ENCODE measurements at regions not wholly inside any gene's neighbourhood (a gene's known extent, or its start where the extent isn't known, plus 50 kb on each side); places are given as distances from the start of the nearest gene placed in this dataset.

DNA sequence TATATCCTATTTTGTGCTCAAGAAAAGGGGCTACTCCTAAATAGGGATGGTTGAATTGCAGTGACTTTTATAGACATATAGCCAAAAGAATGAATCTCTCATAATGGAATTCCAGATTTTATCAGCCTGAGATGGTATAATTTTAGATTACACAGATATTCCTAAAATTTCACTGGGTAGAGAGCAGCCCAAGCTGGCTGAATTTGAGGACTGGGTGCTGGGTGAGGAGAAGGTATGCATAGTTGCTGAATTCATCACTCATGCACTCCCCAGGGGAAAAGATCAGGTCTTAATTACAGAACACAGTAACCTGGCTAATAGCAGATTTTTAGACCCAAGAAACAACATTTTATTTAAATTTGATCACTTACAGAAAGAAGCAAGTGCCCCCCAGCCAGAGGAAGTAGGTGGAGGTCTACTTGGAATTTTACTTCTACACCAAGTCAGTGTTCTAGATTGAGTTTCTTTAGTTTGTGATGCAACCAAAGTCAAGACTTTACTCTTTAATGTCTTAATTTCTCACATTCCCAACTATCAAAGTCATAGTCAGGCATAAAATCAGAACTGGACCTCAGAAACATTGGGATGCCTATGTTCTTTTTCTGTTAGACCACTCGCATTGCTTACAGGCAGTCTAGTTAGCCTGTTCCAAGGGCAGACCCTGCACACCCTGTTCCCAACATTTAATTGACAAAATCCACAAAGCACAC lies 337.4 kb upstream of the PODXL start:
- FAIRE-seq (no peak), ATAC-seq (no peak), DNase-seq (ENCODE audit: extremely low read depth in 1 of 4, low spot score in 3 of 4) (no peak)
- intact Hi-C loops (cut with micrococcal nuclease) (no loop called here), in situ Hi-C loops (cut with MboI) (no loop called here)
- Histone ChIP-seq H3K79me2 (ENCODE audit: control insufficient read depth, insufficient read depth, low read length) (no peaks in the 10 kb centered on the region), H3K4me1 (replicated peaks in 1 of 2; ENCODE audit: control insufficient read depth in 2 of 2, insufficient read depth in 2 of 2, low read length in 2 of 2) (no peaks in the 10 kb centered on the region), H3K9me1 (ENCODE audit: control insufficient read depth, insufficient read depth, low read length) (no peaks in the 10 kb centered on the region), H3K36me3 (ENCODE audit: control insufficient read depth, insufficient read depth, low read length) (no peaks in the 10 kb centered on the region), H3K9me3 (replicated peaks; ENCODE audit: control insufficient read depth, insufficient read depth, low read depth, low read length) (no peaks in the 10 kb centered on the region), H3K4me2 (ENCODE audit: insufficient read depth, low read length) (no peak overlapping the region), H3K9ac (ENCODE audit: insufficient read depth in 1 of 2, low read depth in 2 of 2, low read length in 2 of 2) (no peak overlapping the region), H3K4me3 (no peak overlapping the region), H4K20me1 (replicated peaks; ENCODE audit: control insufficient read depth, insufficient read depth, low read length) (no peaks in the 10 kb centered on the region), H2AFZ (ENCODE audit: low read depth, low read length) (no peak overlapping the region), H3K27me3 (ENCODE audit: control insufficient read depth in 2 of 2, insufficient read depth in 2 of 2, low read length in 2 of 2) (no peaks in the 10 kb centered on the region; a peak in 1 of 5 replicates), H3K27ac (ENCODE audit: extremely low read depth, low read depth, low read length) (no peak overlapping the region)
- 0% methylated on average over 1 of the region's 1 CpG for WGBS (ENCODE audit: insufficient coverage, low coverage, missing lambda C conversion rate)
- no TSS peak for BruUV-seq (replicated peaks)
- POLR2A ChIA-PET: no interaction called here
- CTCF ChIA-PET (ENCODE audit: low intra/inter-chr PET ratio): no interaction called here
- TF ChIP-seq MYNN (IDR thresholded peaks at IDR 0.05) (no peak), MYNN (CRISPR knock-in tag; IDR thresholded peaks at IDR 0.05) (no peak), KAT8 (IDR thresholded peaks at IDR 0.05; ENCODE audit: low read depth) (no peak), ZFP36 (IDR thresholded peaks at IDR 0.05; ENCODE audit: low read depth, low read length, partially characterized antibody) (no peak), RCOR1 (IDR thresholded peaks at IDR 0.05; ENCODE audit: borderline replicate concordance in 1 of 2, low read depth in 2 of 2, low read length in 2 of 2) (no peak), ARID1B (IDR thresholded peaks at IDR 0.05) (no peak), ZNF239 (CRISPR knock-in tag; IDR thresholded peaks at IDR 0.05) (no peak)
- TF ChIP-seq, protein P1, sequence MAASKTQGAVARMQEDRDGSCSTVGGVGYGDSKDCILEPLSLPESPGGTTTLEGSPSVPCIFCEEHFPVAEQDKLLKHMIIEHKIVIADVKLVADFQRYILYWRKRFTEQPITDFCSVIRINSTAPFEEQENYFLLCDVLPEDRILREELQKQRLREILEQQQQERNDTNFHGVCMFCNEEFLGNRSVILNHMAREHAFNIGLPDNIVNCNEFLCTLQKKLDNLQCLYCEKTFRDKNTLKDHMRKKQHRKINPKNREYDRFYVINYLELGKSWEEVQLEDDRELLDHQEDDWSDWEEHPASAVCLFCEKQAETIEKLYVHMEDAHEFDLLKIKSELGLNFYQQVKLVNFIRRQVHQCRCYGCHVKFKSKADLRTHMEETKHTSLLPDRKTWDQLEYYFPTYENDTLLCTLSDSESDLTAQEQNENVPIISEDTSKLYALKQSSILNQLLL (CRISPR knock-in tag; IDR thresholded peaks at IDR 0.05; ENCODE audit: borderline replicate concordance): no peak
